ENCODE measurements at regions not wholly inside any gene's neighbourhood (a gene's known extent, or its start where the extent isn't known, plus 50 kb on each side); places are given as distances from the start of the nearest gene placed in this dataset.

DNA sequence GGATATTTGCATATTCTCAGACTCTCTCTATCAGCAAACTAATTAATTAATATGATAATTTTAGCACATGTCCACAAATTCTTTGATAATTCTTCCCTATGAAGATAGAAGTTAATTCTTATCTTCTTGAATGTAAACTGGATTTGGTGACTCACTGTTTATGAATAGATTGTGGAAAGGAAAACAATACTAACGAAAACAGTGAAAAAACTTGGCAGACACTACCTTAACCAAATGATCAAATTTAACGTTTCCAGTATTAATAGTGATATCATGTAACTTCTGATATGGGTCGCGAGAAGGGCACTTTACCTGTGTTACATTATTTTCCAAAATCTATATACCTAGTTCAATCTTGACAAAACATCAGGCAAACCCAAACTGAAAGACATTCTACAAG, 401.0 kb downstream of the SI start:
- no peak overlapping the region for H3K4me3 ChIP-seq (ENCODE audit: low read depth, low read length)
- no peak for DNase-seq (ENCODE audit: low read depth)
- TF ChIP-seq CTCF (conservative IDR thresholded peaks at IDR 0.05; ENCODE audit: low read depth, low read length) = no peak

GRCh38 chr3:164673738-164674137, 404.6 kb downstream of the SI start:
- no peak for TF ChIP-seq CTCF (conservative IDR thresholded peaks at IDR 0.05; ENCODE audit: low read depth, low read length)
- DNase-seq (ENCODE audit: low read depth) = no peak
- no peak overlapping the region for H3K4me3 ChIP-seq (ENCODE audit: low read depth, low read length)

DNA sequence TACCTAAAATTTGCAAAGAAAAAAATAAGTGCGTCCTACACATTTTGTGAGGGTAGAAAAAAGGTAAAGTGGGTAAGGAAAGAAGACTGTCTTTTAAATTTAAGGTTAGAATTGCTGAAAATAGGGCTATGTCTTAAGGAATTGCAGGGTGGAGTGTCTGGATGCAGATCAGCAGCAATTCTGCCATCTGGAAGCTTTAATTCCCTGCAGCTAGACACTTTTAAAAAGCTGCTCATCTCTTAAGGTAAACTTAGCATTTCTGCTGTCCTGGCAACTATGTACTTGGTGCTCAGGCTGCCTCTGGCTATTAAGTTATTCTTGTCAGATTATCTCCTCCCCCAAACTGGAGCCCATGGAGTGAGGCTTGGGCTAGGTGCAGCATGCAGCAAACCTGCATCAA, 420.2 kb downstream of the SI start:
- no peak for DNase-seq (ENCODE audit: low read depth)
- no peak for TF ChIP-seq CTCF (conservative IDR thresholded peaks at IDR 0.05; ENCODE audit: low read depth, low read length)
- no peak overlapping the region for H3K4me3 ChIP-seq (ENCODE audit: low read depth, low read length)

DNA sequence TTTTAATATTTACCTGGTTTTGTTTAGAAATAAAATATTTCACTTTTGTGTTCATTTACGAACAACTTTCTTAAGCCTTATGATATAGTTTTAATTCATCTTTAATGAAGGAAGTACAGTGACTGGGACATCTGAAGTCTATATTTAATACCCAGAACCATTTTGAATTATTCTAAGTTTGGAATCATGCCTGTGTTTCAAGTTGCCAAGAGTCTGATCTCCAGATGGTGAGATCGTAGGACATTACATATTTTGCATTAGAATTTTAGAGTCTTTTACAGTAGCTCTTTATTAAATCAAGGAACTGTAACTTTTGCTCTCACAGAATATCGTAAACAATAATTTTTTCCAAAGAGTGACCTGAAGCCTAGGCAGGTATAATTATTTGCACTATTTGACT, 420.7 kb downstream of the SI start:
- H3K4me3 ChIP-seq (ENCODE audit: low read depth, low read length) = no peak overlapping the region
- TF ChIP-seq CTCF (conservative IDR thresholded peaks at IDR 0.05; ENCODE audit: low read depth, low read length) = no peak
- no peak for DNase-seq (ENCODE audit: low read depth)

- DNase-seq (ENCODE audit: low read depth) = no peak
- no peak for TF ChIP-seq CTCF (conservative IDR thresholded peaks at IDR 0.05; ENCODE audit: low read depth, low read length)
- no peak overlapping the region for H3K4me3 ChIP-seq (ENCODE audit: low read depth, low read length)
Observed at GRCh38 chr3:164655462-164655861, 422.8 kb downstream of the SI start.

GRCh38 chr3:164641071-164641470, 437.2 kb downstream of the SI start:
- peak; percentile 6 for DNase-seq (ENCODE audit: low read depth)
- TF ChIP-seq CTCF (conservative IDR thresholded peaks at IDR 0.05; ENCODE audit: low read depth, low read length) = no peak
- H3K4me3 ChIP-seq (ENCODE audit: low read depth, low read length) = no peak overlapping the region

DNA sequence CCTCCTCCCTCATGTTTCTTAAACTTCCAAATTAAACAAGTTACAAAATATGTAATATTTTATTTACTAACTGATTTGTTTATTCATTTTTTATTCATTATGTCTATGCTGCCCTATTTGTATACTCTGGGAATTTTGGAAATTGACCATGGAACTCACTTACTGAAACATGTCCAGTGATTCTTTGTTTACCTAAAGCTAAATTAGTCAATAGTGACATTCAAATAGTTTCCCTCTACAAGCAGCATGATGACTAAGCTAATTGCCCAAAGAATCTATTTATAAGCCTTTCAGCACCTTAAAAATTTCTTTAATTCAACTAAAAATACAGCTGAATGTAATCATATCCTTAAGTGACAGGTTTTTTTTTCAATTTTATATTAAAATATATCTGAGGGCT, 437.7 kb downstream of the SI start:
- no peak for DNase-seq (ENCODE audit: low read depth)
- TF ChIP-seq CTCF (conservative IDR thresholded peaks at IDR 0.05; ENCODE audit: low read depth, low read length) = no peak

More for the DNA sequence above, 437.7 kb downstream of the SI start:
- H3K4me3 ChIP-seq (ENCODE audit: low read depth, low read length) = no peak overlapping the region
